Heart right ventricle (tissue), 16 donors: ENCODE measurements at regions not wholly inside any gene's neighbourhood (a gene's known extent, or its start where the extent isn't known, plus 50 kb on each side); places are given as distances from the start of the nearest gene placed in this dataset.

ENCODE experiments used
- ATAC-seq, 8 donors: fragments of 200-7000 bp; cut with Tn5 transposase; one replicate each; pipeline ENCODE4 v1.9.1; 2020; ENCODE audit warnings: mild to moderate bottlenecking in 8 of 8, moderate library complexity in 8 of 8, moderate number of reproducible peaks in 1 of 8
- DNase-seq, 2 donors: peaks; one replicate each; pipeline ENCODE4 v3.0.0-alpha.2; 2020
- H3K27ac ChIP-seq, 10 donors: fragments of 200-600 bp; sonication (generic) in 2 of 10; one replicate each; pipeline versions ENCODE4 v1.5.0 to v1.8.0; 2020 to 2022; ENCODE audit warnings: mild to moderate bottlenecking in 3 of 10
- H3K27me3 ChIP-seq, 7 donors: fragments of 200-600 bp; one replicate each; pipeline ENCODE4 v1.8.0; 2021 to 2022; ENCODE audit warnings: mild to moderate bottlenecking in 2 of 7
- H3K36me3 ChIP-seq, 9 donors: fragments of 200-600 bp; sonication (generic) in 1 of 9; one replicate each; pipeline versions ENCODE4 v1.5.0 to v1.8.0; 2020 to 2022; ENCODE audit warnings: mild to moderate bottlenecking in 2 of 9
- H3K4me1 ChIP-seq, 9 donors: fragments of 200-600 bp; sonication (generic) in 1 of 9; one replicate each; pipeline versions ENCODE4 v1.5.0 to v1.8.0; 2020 to 2022; ENCODE audit warnings: mild to moderate bottlenecking in 4 of 9
- H3K4me3 ChIP-seq, 10 donors: fragments of 200-600 bp; sonication (generic) in 2 of 10; one replicate each; pipeline versions ENCODE4 v1.5.0 to v1.8.0; 2020 to 2022; ENCODE audit warnings: mild to moderate bottlenecking in 7 of 10, moderate library complexity in 2 of 10
- H3K9me3 ChIP-seq, 11 donors: fragments of 200-600 bp in 10 of 11; sonication (generic) in 2 of 11; one replicate each; pipeline versions ENCODE4 v1.5.0 to v1.8.0; 2013 to 2022; ENCODE audit warnings: mild to moderate bottlenecking in 2 of 11, control low read depth in 1 of 11, moderate library complexity in 1 of 11
- CTCF ChIP-seq, 9 donors: fragments of 200-600 bp; sonication (generic) in 2 of 9; IDR thresholded peaks; one replicate each; pipeline versions ENCODE4 v1.5.0 to v1.8.0; 2021 to 2022; ENCODE audit warnings: antibody characterized with exemption in 9 of 9, mild to moderate bottlenecking in 5 of 9, moderate library complexity in 1 of 9
- WGBS, 2 donors: extraction: QIAGEN DNeasy Blood & Tissue Kit; methylation state at CpG; one replicate each; pipeline ENCODE4 v1.1.7; 2013; ENCODE audit warnings: inconsistent platforms in 1 of 2; 5-methylcytosine and 5-hydroxymethylcytosine counted together
- intact Hi-C, 10 donors: fragments of 100-400 bp; cut with DNase I; formaldehyde crosslinking; loops; one replicate each; pipeline versions ENCODE4 v1.11.1 to v1.14.2; 2022
- donor health status: Arrhythmogenic right ventricular cardiomyopathy.
- donor health status: ischemic (EF 13 %, LVEDD 7.1; RV severe dilation, severe dysfunction).
- donor health status: healthy with polysubstance abuse.
- donor health status: DM: no; HTN: yes; CAD: no.
- donor health status: DM: no; HTN: no; CAD: no.
- donor health status: ischemic (EF 25% LVEDD 6.9; RV normal size, moderate dysfunction).
- donor health status: ischemic (EF 25% LVEDD 5.7; RV mildly dilated, moderate dysfunction).
- donor health status: healthy.
- donor health status: DM: yes; HTN: yes; CAD: no.
- donor health status: Ischemic cardiomyopathy.
- donor health status: ischemic (EF 35%, LVEDD 5.7; RV mildly dilated, moderate dysfunction).
- donor health status: nonischemic (EF 11% LVEDD 7.7; RV severe dilation, severe dysfunction).
- donor health status: DM: yes; HTN: yes; CAD: no.
- donor health status: PGD.
- donor health status: ischemic (EF 29% LVEDD 5.4; RV normal size, mild dysfunction).
- donor health status: nonischemic (EF 23%, LVEDD 6.1; RV moderate dilation, normal function).

GRCh38 chr7:142592231-142592630 is 157.0 kb upstream of the PRSS1 start:
- TF ChIP-seq CTCF (IDR thresholded peaks at IDR 0.05): no peak
- intact Hi-C loops: no loop called here
- ATAC-seq: no peak
- DNase-seq: no peak
- Histone ChIP-seq H3K4me3 (no peak overlapping the region), H3K9me3 (no peaks in the 10 kb centered on the region), H3K36me3 (no peaks in the 10 kb centered on the region), H3K27ac (no peak overlapping the region), H3K4me1 (no peaks in the 10 kb centered on the region), H3K27me3 (peaks cover 0 to 33% (median 19%) of the 10 kb centered on the region in 7 donors)
- 62 to 81% methylated on average over 2 of the region's 2 CpGs for WGBS, 2 donors

- DNase-seq: no peak
- Histone ChIP-seq H3K9me3 (no peaks in the 10 kb centered on the region), H3K27ac (no peak overlapping the region), H3K36me3 (no peaks in the 10 kb centered on the region), H3K27me3 (peaks cover 0 to 25% (median 12%) of the 10 kb centered on the region in 7 donors), H3K4me3 (no peak overlapping the region), H3K4me1 (no peaks in the 10 kb centered on the region)
- ATAC-seq: no peak
- TF ChIP-seq CTCF (IDR thresholded peaks at IDR 0.05): no peak
- intact Hi-C loops: no loop called here
- WGBS, 2 donors: 56 to 61% methylated on average over 2 of the region's 2 CpGs
Observed at GRCh38 chr7:142590830-142591457, 158.3 kb upstream of the PRSS1 start.

- Histone ChIP-seq H3K4me1 (no peaks in the 10 kb centered on the region), H3K27me3 (peaks cover 0 to 20% (median 9%) of the 10 kb centered on the region in 7 donors), H3K27ac (no peak overlapping the region), H3K9me3 (no peaks in the 10 kb centered on the region), H3K4me3 (no peak overlapping the region), H3K36me3 (no peaks in the 10 kb centered on the region)
- intact Hi-C loops: no loop called here
- WGBS, 2 donors: 74 to 79% methylated on average over 4 of the region's 4 CpGs
- DNase-seq (no peak), ATAC-seq (no peak)
- TF ChIP-seq CTCF (IDR thresholded peaks at IDR 0.05): no peak
Observed at GRCh38 chr7:142590077-142590476, 159.2 kb upstream of the PRSS1 start.

DNA sequence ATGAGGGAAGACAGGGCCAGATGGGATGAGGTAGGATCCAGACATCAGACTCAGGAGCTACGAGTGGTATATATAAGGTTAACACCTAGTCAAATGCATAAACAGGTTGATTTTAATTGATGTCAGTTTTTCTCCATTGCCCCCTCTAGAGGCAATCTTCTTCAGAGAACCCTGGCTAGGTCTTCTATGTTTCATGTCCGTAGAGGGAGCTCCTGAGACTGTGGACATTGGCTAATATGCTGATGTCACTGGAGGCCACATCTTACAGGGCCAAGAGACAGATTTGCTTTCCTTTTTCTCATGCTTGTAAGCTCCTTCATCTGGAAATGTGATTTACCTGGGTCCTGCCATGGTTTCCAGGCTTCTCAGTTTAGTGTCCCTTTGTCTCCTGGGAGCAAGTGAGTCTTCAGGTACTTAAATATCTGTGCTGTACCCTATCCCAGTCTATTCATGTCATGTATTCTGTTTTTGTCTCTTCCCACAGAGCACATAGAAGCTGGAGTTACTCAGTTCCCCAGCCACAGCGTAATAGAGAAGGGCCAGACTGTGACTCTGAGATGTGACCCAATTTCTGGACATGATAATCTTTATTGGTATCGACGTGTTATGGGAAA is 161.6 kb upstream of the PRSS1 start:
- peak in 2 of 8 donors; percentile 42 to 47 for ATAC-seq
- intact Hi-C loops: no loop called here
- TF ChIP-seq CTCF (IDR thresholded peaks at IDR 0.05): peak in 7 of 9 donors; percentile 15 to 71 (median 35)
- Histone ChIP-seq H3K9me3 (no peaks in the 10 kb centered on the region), H3K27ac (no peak overlapping the region), H3K4me1 (peaks cover 0 to 5% (median 0%) of the 10 kb centered on the region in 9 donors), H3K36me3 (no peaks in the 10 kb centered on the region), H3K27me3 (peaks cover 0 to 4% (median 0%) of the 10 kb centered on the region in 7 donors), H3K4me3 (no peak overlapping the region)
- DNase-seq: no peak
- 48 to 52% methylated on average over 5 of the region's 5 CpGs for WGBS, 2 donors
